Common myeloid progenitor, CD34-positive (primary cell): ENCODE measurements at regions not wholly inside any gene's neighbourhood (a gene's known extent, or its start where the extent isn't known, plus 50 kb on each side); places are given as distances from the start of the nearest gene placed in this dataset.
"Not testable (repeated sequence)": the region's sequence is repeated elsewhere in the genome, so short reads cannot be mapped to it uniquely, and the experiment has no call there.

ENCODE experiments used
- CTCF ChIA-PET: fragments of 350-600 bp; sonication (Branson Sonifier 250); formaldehyde crosslinking; loops from one replicate; lab custom pipeline; 2021; ENCODE audit warnings: antibody characterized with exemption; lab: Charles Lee
- POLR2A ChIA-PET: fragments of 350-600 bp; sonication (Branson Sonifier 250); formaldehyde crosslinking; loops from one replicate; lab custom pipeline; 2021; ENCODE audit warnings: antibody characterized with exemption; lab: Charles Lee
- DNase-seq, 3 donors: peaks; one replicate each; pipeline versions ENCODE4 v3.0.0 to v3.0.0-alpha.2; 2013
- H3K27ac ChIP-seq, 2 experiments: 1 replicate in 1 of 2; 2 replicates in 1 of 2; pipeline ENCODE4 v1.7.0; 2013; ENCODE audit warnings: inconsistent platforms in 2 of 2, low read length in 2 of 2, mild to moderate bottlenecking in 2 of 2, low read depth in 1 of 2, moderate library complexity in 1 of 2; ENCODE audit not compliant: severe bottlenecking in 2 of 2, insufficient read depth in 1 of 2, poor library complexity in 1 of 2
- H3K27me3 ChIP-seq, 5 experiments: replicated peaks in 2 of 5; 1 replicate in 3 of 5; 2 replicates in 2 of 5; pipeline versions ENCODE4 v1.6.1 to v1.7.0; 2013; ENCODE audit warnings: low read length in 4 of 5, mild to moderate bottlenecking in 2 of 5, moderate library complexity in 2 of 5, inconsistent platforms in 1 of 5; ENCODE audit not compliant: insufficient read depth in 5 of 5, control insufficient read depth in 4 of 5
- H3K36me3 ChIP-seq, 4 experiments: 1 replicate in 2 of 4; 2 replicates in 2 of 4; pipeline versions ENCODE4 v1.6.1 to v1.7.0; 2013; ENCODE audit warnings: low read length in 3 of 4, control low read depth in 1 of 4, mild to moderate bottlenecking in 1 of 4; ENCODE audit not compliant: control insufficient read depth in 4 of 4, insufficient read depth in 4 of 4
- H3K4me1 ChIP-seq, 4 experiments: 1 replicate in 3 of 4; 2 replicates in 1 of 4; pipeline versions ENCODE4 v1.6.1 to v1.7.1; 2013; ENCODE audit warnings: low read length in 3 of 4, mild to moderate bottlenecking in 3 of 4, control low read depth in 1 of 4, inconsistent platforms in 1 of 4, moderate library complexity in 1 of 4; ENCODE audit not compliant: control insufficient read depth in 4 of 4, insufficient read depth in 4 of 4; ENCODE audit errors: control extremely low read depth in 1 of 4
- H3K4me3 ChIP-seq, 7 experiments: 1 replicate in 4 of 7; 2 replicates in 3 of 7; pipeline versions ENCODE4 v1.5.1 to v1.7.0; 2013; ENCODE audit warnings: mild to moderate bottlenecking in 7 of 7, low read length in 6 of 7, moderate library complexity in 6 of 7, inconsistent platforms in 2 of 7, low read depth in 2 of 7, control low read depth in 1 of 7; ENCODE audit not compliant: insufficient read depth in 4 of 7, control insufficient read depth in 1 of 7; ENCODE audit errors: extremely low read depth in 1 of 7
- H3K9me3 ChIP-seq, 5 experiments: 1 replicate in 4 of 5; 2 replicates in 1 of 5; pipeline versions ENCODE4 v1.6.1 to v1.7.1; 2013; ENCODE audit warnings: low read length in 4 of 5, mild to moderate bottlenecking in 2 of 5, inconsistent platforms in 1 of 5, low read depth in 1 of 5, moderate library complexity in 1 of 5; ENCODE audit not compliant: control insufficient read depth in 4 of 5, insufficient read depth in 2 of 5; ENCODE audit errors: control extremely low read depth in 1 of 5
- WGBS: methylation state at CpG from one replicate; pipeline ENCODE4 v1.1.5; 2013; ENCODE audit not compliant: insufficient coverage; 5-methylcytosine and 5-hydroxymethylcytosine counted together

DNA sequence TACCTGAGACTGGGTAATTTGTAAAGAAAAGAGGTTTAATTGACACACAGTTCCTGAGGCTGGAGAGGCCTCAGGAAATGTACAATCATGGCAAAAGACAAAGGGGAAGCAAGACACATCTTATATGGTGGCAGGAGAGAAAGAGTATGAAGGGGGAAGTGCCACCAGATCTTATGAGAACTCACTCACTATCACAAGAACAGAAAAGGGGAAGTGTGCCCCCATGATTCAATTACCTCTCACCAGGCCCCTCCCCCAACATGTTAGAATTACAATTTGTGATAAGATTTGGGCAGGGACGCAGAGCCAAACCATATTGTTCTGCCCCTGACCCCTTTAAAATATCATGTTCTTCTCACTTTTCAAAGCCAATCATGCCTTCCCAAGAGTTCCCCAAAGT is 744.2 kb upstream of the CDH18 start:
- POLR2A ChIA-PET: not testable (repeated sequence)
- WGBS: no CpG with 5 or more reads among the region's 1 CpG

GRCh38 chr5:20721286-20721685 is 733.3 kb upstream of the CDH18 start:
- CTCF ChIA-PET, H3K27me3 ChIP-seq, H3K4me3 ChIP-seq, POLR2A ChIA-PET, H3K36me3 ChIP-seq, H3K27ac ChIP-seq, DNase-seq, H3K9me3 ChIP-seq, H3K4me1 ChIP-seq: not testable (repeated sequence)
- WGBS: no CpG with 5 or more reads among the region's 3 CpGs

More for the DNA sequence above, 744.2 kb upstream of the CDH18 start:
- H3K27ac ChIP-seq, H3K4me3 ChIP-seq, H3K4me1 ChIP-seq, DNase-seq, H3K27me3 ChIP-seq, H3K9me3 ChIP-seq, CTCF ChIA-PET, H3K36me3 ChIP-seq: not testable (repeated sequence)

- H3K4me3 ChIP-seq, POLR2A ChIA-PET, DNase-seq, H3K27me3 ChIP-seq, H3K4me1 ChIP-seq, CTCF ChIA-PET, H3K27ac ChIP-seq, H3K9me3 ChIP-seq, H3K36me3 ChIP-seq: not testable (repeated sequence)
- WGBS: no CpG with 5 or more reads among the region's 4 CpGs
Measured at GRCh38 chr5:20711520-20712155, 723.6 kb upstream of the CDH18 start.

GRCh38 chr5:20707634-20708033 is 719.6 kb upstream of the CDH18 start:
- DNase-seq, H3K4me3 ChIP-seq, H3K27me3 ChIP-seq, H3K9me3 ChIP-seq, CTCF ChIA-PET, H3K27ac ChIP-seq, H3K4me1 ChIP-seq, H3K36me3 ChIP-seq, POLR2A ChIA-PET: not testable (repeated sequence)
- WGBS: 94% methylated on average over 3 of the region's 5 CpGs

DNA sequence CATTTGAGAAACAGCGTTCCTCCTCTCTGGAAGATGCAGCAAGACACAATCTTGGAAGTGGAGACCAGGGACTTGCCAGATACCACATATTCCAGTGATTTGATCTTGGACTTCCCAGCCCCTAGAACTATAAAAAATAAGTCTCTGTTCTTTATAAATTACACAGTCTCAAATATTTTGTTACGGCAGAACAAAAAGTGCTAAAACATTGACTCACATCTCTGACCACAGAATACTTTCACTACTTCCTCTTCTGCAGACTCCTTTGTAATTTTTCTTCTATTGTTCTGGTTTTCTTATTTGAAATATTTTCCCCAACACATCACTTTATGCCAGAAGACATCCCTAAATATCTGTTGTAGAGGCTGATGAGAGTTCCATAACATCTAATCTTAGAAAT is 706.1 kb upstream of the CDH18 start:
- CTCF ChIA-PET: no interaction called here
- POLR2A ChIA-PET: no interaction called here
- Histone ChIP-seq H3K27ac (no peak overlapping the region), H3K4me1 (peaks cover 0 to 6% (median 0%) of the 10 kb centered on the region in 4 experiments), H3K27me3 (no peaks in the 10 kb centered on the region), H3K4me3 (no peak overlapping the region), H3K36me3 (no peaks in the 10 kb centered on the region), H3K9me3 (no peaks in the 10 kb centered on the region)
- WGBS: 30% methylated on average over 1 of the region's 2 CpGs
- DNase-seq: no peak

- Histone ChIP-seq H3K27ac (no peak overlapping the region), H3K4me3 (no peak overlapping the region), H3K4me1 (peaks cover 0 to 6% (median 0%) of the 10 kb centered on the region in 4 experiments), H3K9me3 (no peaks in the 10 kb centered on the region), H3K27me3 (no peaks in the 10 kb centered on the region), H3K36me3 (no peaks in the 10 kb centered on the region)
- DNase-seq: no peak
- WGBS: no CpG with 5 or more reads among the region's 1 CpG
- ChIA-PET POLR2A (no interaction called here), CTCF (no interaction called here)
Measured at GRCh38 chr5:20692913-20693312, 704.9 kb upstream of the CDH18 start.

DNA sequence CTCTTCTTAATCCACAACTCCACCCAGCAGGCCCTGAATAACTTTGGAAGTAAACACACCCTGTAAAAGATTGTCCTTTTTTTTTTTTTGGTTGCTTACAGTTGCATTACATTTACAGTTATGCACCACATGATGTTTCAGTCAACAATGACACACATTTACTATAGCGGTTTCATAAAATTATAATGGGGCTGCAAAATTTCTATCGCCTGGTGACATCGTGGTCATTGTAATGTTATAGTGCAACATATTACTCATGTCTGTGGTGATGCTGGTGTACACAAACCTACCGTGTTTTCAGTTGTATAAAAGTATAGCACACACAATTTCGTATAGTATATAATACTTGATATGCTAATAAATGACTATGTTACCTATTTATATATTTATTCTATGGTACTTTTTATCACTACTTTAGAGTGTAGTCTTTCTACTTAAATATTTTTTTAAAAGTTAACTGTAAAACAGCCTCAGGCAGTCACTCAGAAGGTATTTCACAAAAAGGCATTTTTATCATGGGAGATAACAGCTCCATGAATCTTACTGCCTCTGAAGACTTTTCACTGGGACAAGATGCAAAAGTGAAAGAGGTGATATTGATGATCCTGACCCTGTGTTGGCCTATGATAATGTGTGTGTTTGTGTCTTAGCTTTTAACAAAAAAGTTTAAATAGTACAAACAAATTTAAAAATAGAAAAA is 695.4 kb upstream of the CDH18 start:
- DNase-seq: no peak
- H3K36me3 ChIP-seq: no peaks in the 10 kb centered on the region
- no peaks in the 10 kb centered on the region for H3K27me3 ChIP-seq
- POLR2A ChIA-PET: no interaction called here
- no peaks in the 10 kb centered on the region for H3K9me3 ChIP-seq
- H3K4me1 ChIP-seq: no peaks in the 10 kb centered on the region
- no peak overlapping the region for H3K27ac ChIP-seq
- no peak overlapping the region for H3K4me3 ChIP-seq
- CTCF ChIA-PET: no interaction called here
- 100% methylated on average over 1 of the region's 5 CpGs for WGBS
